Gastrocnemius medialis (tissue), 4 donors: ENCODE measurements at regions not wholly inside any gene's neighbourhood (a gene's known extent, or its start where the extent isn't known, plus 50 kb on each side); places are given as distances from the start of the nearest gene placed in this dataset.

Experiments
- POLR2A ChIP-seq, 2 donors: fragments of 450-650 bp; IDR thresholded peaks; one replicate each; pipeline ENCODE4 v1.6.1; 2017; ENCODE audit warnings: antibody characterized with exemption in 2 of 2, mild to moderate bottlenecking in 2 of 2, moderate library complexity in 2 of 2
- TF ChIP-seq, protein P1 (sequence below), 5 experiments: fragments of 450-650 bp in 3 of 5; fragments of 200-600 bp in 2 of 5; sonication (generic) in 2 of 5; IDR thresholded peaks in 4 of 5; conservative IDR thresholded peaks in 1 of 5; 1 replicate in 4 of 5; 2 replicates in 1 of 5; pipeline ENCODE4 v1.5.1; 2016 to 2019; ENCODE audit warnings: antibody characterized with exemption in 5 of 5, mild to moderate bottlenecking in 3 of 5, moderate library complexity in 3 of 5

DNA sequence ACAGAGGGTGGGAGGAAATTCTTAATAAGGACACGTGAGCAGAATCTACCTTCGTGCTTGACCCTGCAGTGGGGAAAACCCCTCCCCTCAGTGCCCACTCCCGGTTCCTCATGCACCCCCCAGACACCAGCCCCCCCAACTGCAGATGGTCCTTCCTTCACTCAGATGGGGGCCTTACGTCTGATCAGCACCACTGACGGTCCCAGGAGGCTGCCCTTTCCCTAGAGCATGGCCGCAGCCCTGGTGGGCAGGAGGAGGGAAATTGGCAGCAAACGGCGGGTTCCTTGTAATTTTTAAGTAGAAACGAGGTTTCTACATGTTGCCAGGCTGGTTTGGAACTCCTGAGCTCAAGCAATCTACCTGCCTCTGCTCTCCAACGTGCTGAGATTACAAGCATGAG lies 477.7 kb downstream of the TBC1D22A start:
- TF ChIP-seq, protein P1, sequence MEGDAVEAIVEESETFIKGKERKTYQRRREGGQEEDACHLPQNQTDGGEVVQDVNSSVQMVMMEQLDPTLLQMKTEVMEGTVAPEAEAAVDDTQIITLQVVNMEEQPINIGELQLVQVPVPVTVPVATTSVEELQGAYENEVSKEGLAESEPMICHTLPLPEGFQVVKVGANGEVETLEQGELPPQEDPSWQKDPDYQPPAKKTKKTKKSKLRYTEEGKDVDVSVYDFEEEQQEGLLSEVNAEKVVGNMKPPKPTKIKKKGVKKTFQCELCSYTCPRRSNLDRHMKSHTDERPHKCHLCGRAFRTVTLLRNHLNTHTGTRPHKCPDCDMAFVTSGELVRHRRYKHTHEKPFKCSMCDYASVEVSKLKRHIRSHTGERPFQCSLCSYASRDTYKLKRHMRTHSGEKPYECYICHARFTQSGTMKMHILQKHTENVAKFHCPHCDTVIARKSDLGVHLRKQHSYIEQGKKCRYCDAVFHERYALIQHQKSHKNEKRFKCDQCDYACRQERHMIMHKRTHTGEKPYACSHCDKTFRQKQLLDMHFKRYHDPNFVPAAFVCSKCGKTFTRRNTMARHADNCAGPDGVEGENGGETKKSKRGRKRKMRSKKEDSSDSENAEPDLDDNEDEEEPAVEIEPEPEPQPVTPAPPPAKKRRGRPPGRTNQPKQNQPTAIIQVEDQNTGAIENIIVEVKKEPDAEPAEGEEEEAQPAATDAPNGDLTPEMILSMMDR (IDR thresholded peaks at IDR 0.05 in 4 of 5, conservative IDR thresholded peaks at IDR 0.05 in 1 of 5), result no peak
- TF ChIP-seq POLR2A (IDR thresholded peaks at IDR 0.05), result no peak
